ENCODE measurements at regions not wholly inside any gene's neighbourhood (a gene's known extent, or its start where the extent isn't known, plus 50 kb on each side); places are given as distances from the start of the nearest gene placed in this dataset.

GRCh38 chr5:5644249-5644648, 221.8 kb downstream of the ICE1 start:
- TF ChIP-seq NFIC (IDR thresholded peaks at IDR 0.05) (no peak), MAX (IDR thresholded peaks at IDR 0.05) (no peak), FOXM1 (IDR thresholded peaks at IDR 0.05; ENCODE audit: borderline replicate concordance, low read depth) (no peak), ZBTB7A (IDR thresholded peaks at IDR 0.05; ENCODE audit: low read depth) (no peak), TEAD4 (IDR thresholded peaks at IDR 0.05) (no peak), RAD21 (IDR thresholded peaks at IDR 0.05; ENCODE audit: low read depth) (no peak), USF1 (IDR thresholded peaks at IDR 0.05) (no peak), CEBPB (IDR thresholded peaks at IDR 0.05) (no peak), TCF12 (IDR thresholded peaks at IDR 0.05; ENCODE audit: low read depth) (no peak), TAF1 (IDR thresholded peaks at IDR 0.05; ENCODE audit: low read depth) (no peak), CREB1 (IDR thresholded peaks at IDR 0.05; ENCODE audit: low read depth) (no peak), EP300 (IDR thresholded peaks at IDR 0.05; ENCODE audit: borderline replicate concordance) (no peak), REST (IDR thresholded peaks at IDR 0.05; ENCODE audit: low read depth) (no peak)
